Central memory CD4-positive, alpha-beta T cell (primary cell): ENCODE measurements at regions not wholly inside any gene's neighbourhood (a gene's known extent, or its start where the extent isn't known, plus 50 kb on each side); places are given as distances from the start of the nearest gene placed in this dataset.

Source experiments
- DNase-seq: peaks from one replicate; pipeline ENCODE4 v3.0.0; 2022

DNA sequence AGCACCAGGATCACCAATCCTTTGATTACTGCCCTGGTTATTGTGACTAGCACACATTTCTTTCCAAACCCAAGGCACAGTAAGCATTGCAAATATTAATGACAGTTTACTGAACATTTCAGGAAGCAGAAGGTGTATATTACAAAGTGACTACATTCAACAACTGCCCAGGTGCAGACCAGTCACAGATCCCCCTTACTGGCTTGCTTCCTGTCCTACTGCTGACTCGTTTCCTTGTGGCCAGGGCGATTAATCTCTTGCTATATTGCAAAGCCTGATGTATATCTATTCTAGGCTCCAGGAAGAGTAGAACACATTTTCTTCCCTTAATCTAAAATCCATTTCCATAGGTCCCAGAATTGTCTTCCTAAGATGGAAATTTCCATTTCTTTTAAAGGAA lies 77.2 kb upstream of the EPHA7 start:
- DNase-seq: no peak

DNA sequence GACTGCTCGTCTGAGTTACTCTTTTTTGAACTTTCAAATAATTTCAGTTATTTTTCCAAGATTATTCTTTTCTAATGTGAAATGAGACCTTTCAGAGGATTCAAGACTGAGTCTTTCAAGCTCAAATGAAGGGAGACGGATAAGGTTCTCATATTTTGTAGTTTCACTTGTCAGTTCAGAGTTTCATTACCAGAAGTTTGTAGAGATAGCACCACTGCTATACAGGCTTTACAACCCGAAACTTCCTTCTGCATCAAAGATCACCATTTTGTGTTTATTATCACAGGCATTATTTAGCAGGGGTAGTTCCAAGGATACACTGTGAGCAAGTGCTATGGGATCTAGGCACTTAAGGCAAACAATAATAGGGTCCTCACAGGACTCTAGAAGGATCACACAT lies 74.7 kb upstream of the EPHA7 start:
- DNase-seq: no peak

DNA sequence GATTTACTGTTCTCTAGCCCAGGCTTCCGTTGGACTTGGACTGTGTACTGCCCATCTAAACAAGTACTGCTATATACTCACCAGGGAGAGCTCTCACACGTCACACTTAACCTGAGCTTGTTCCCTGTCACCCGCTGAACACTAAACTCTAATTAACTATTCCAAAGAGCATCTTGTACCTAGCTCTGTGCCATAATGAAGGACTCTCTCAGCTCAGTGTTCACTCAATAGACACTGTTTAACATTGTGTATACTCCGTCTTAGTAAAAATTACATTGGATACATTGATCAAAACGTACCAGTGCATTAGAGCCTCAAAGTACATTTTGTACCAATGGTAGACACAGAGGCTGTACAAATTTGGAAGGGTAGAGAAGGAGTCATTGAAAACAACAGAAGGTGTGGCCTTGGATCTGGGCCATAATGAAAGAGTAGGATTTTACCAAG lies 55.4 kb upstream of the EPHA7 start:
- no peak for DNase-seq

DNA sequence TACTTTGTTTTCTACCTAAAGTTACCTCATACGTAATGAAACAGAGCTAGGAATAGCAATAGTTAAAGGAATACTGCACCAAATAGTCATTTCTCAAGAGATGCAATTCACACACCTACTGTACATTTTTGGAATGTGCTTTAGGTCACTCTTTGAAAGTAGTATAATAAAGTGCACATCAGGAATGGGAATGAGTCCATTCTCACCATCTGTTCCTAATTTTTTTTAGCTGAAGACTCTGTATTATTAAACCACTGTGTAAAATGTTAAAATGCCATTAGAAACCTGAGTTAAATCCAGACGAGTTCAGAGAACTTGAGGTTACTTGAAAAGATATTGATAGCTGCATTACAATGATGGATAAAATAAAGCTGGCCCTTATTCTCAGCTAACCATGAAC lies 51.9 kb upstream of the EPHA7 start:
- DNase-seq: no peak
